Suppressor macrophage treated with lipopolysaccharide for 4 hours (primary cell): ENCODE measurements at regions not wholly inside any gene's neighbourhood (a gene's known extent, or its start where the extent isn't known, plus 50 kb on each side); places are given as distances from the start of the nearest gene placed in this dataset.
"Not testable (repeated sequence)": the region's sequence is repeated elsewhere in the genome, so short reads cannot be mapped to it uniquely, and the experiment has no call there.

ENCODE experiments used
- DNase-seq: peaks from one replicate; pipeline ENCODE4 v3.0.0-alpha.2; 2020

GRCh38 chr9:41075671-41076070 is 52.8 kb downstream of the FOXD4L6 start:
- DNase-seq, result not testable (repeated sequence)

GRCh38 chr9:41074356-41074942 is 54.0 kb downstream of the FOXD4L6 start:
- DNase-seq, result peak; percentile 12

- DNase-seq, result not testable (repeated sequence)
Observed at GRCh38 chr9:41073471-41074243, 54.8 kb downstream of the FOXD4L6 start.

GRCh38 chr9:41064125-41064795 is 64.2 kb downstream of the FOXD4L6 start:
- peak; percentile 4 for DNase-seq

GRCh38 chr9:41063243-41063642 is 65.2 kb downstream of the FOXD4L6 start:
- not testable (repeated sequence) for DNase-seq

GRCh38 chr9:41059603-41060002 is 68.9 kb downstream of the FOXD4L6 start:
- DNase-seq, result not testable (repeated sequence)

GRCh38 chr9:41053666-41054363 is 74.7 kb downstream of the FOXD4L6 start:
- DNase-seq, result not testable (repeated sequence)

GRCh38 chr9:41048672-41049071 is 79.8 kb downstream of the FOXD4L6 start:
- DNase-seq, result not testable (repeated sequence)

- DNase-seq, result not testable (repeated sequence)
Observed at GRCh38 chr9:41047792-41048191, 80.7 kb downstream of the FOXD4L6 start.

- DNase-seq, result not testable (repeated sequence)
Observed at GRCh38 chr9:41044930-41045329, 83.6 kb downstream of the FOXD4L6 start.

- not testable (repeated sequence) for DNase-seq
Observed at GRCh38 chr9:41043433-41043832, 85.0 kb downstream of the FOXD4L6 start.

- DNase-seq, result not testable (repeated sequence)
Observed at GRCh38 chr9:41042111-41042510, 86.4 kb downstream of the FOXD4L6 start.

- DNase-seq, result not testable (repeated sequence)
Observed at GRCh38 chr9:41040705-41041342, 87.7 kb downstream of the FOXD4L6 start.

- not testable (repeated sequence) for DNase-seq
Observed at GRCh38 chr9:41035276-41035675, 93.2 kb downstream of the FOXD4L6 start.

GRCh38 chr9:41034699-41035197 is 93.7 kb downstream of the FOXD4L6 start:
- not testable (repeated sequence) for DNase-seq

- not testable (repeated sequence) for DNase-seq
Observed at GRCh38 chr9:41033877-41034276, 94.6 kb downstream of the FOXD4L6 start.

GRCh38 chr9:41033360-41033759 is 95.1 kb downstream of the FOXD4L6 start:
- DNase-seq, result not testable (repeated sequence)

GRCh38 chr9:41026912-41027676 is 101.4 kb downstream of the FOXD4L6 start:
- DNase-seq, result not testable (repeated sequence)

GRCh38 chr9:41022365-41022764 is 106.1 kb downstream of the FOXD4L6 start:
- DNase-seq, result not testable (repeated sequence)

- not testable (repeated sequence) for DNase-seq
Observed at GRCh38 chr9:41019858-41020562, 108.5 kb downstream of the FOXD4L6 start.

GRCh38 chr9:41018948-41019347 is 109.5 kb downstream of the FOXD4L6 start:
- not testable (repeated sequence) for DNase-seq
